ENCODE measurements at regions not wholly inside any gene's neighbourhood (a gene's known extent, or its start where the extent isn't known, plus 50 kb on each side); places are given as distances from the start of the nearest gene placed in this dataset.

GRCh38 chr4:79653871-79654270 is 245.8 kb upstream of the GK2 start:
- FAIRE-seq (no peak), DNase-seq (ENCODE audit: insufficient read length, low spot score) (no peak)
- TF ChIP-seq TAF1 (IDR thresholded peaks at IDR 0.05; ENCODE audit: low read depth, low read length) (no peak), POLR2AphosphoS5 (IDR thresholded peaks at IDR 0.05; ENCODE audit: low read depth, low read length) (no peak), PAX5 (IDR thresholded peaks at IDR 0.05; ENCODE audit: insufficient read depth, low read length, severe bottlenecking) (no peak), POU2F2 (IDR thresholded peaks at IDR 0.05; ENCODE audit: low read depth, low read length) (no peak), POLR2A (IDR thresholded peaks at IDR 0.05; ENCODE audit: low read depth, low read length) (no peak), SPI1 (IDR thresholded peaks at IDR 0.05; ENCODE audit: low read depth, low read length) (no peak)

GRCh38 chr4:79652738-79653137 is 244.7 kb upstream of the GK2 start:
- FAIRE-seq, result no peak
- no peak for DNase-seq (ENCODE audit: insufficient read length, low spot score)
- no peak for TF ChIP-seq TAF1 (IDR thresholded peaks at IDR 0.05; ENCODE audit: low read depth, low read length)
- no peak for TF ChIP-seq PAX5 (IDR thresholded peaks at IDR 0.05; ENCODE audit: insufficient read depth, low read length, severe bottlenecking)
- TF ChIP-seq POLR2AphosphoS5 (IDR thresholded peaks at IDR 0.05; ENCODE audit: low read depth, low read length), result no peak
- TF ChIP-seq POU2F2 (IDR thresholded peaks at IDR 0.05; ENCODE audit: low read depth, low read length), result no peak
- no peak for TF ChIP-seq POLR2A (IDR thresholded peaks at IDR 0.05; ENCODE audit: low read depth, low read length)
- no peak for TF ChIP-seq SPI1 (IDR thresholded peaks at IDR 0.05; ENCODE audit: low read depth, low read length)

- no peak for TF ChIP-seq POLR2AphosphoS5 (IDR thresholded peaks at IDR 0.05; ENCODE audit: low read depth, low read length)
- TF ChIP-seq POU2F2 (IDR thresholded peaks at IDR 0.05; ENCODE audit: low read depth, low read length), result no peak
- TF ChIP-seq POLR2A (IDR thresholded peaks at IDR 0.05; ENCODE audit: low read depth, low read length), result no peak
- no peak for TF ChIP-seq TAF1 (IDR thresholded peaks at IDR 0.05; ENCODE audit: low read depth, low read length)
- TF ChIP-seq SPI1 (IDR thresholded peaks at IDR 0.05; ENCODE audit: low read depth, low read length), result no peak
- no peak for TF ChIP-seq PAX5 (IDR thresholded peaks at IDR 0.05; ENCODE audit: insufficient read depth, low read length, severe bottlenecking)
- no peak for DNase-seq (ENCODE audit: insufficient read length, low spot score)
- FAIRE-seq, result no peak
These were observed 244.2 kb upstream of the GK2 start for GRCh38 chr4:79652232-79652631.

GRCh38 chr4:79651456-79651855 is 243.4 kb upstream of the GK2 start:
- DNase-seq (ENCODE audit: insufficient read length, low spot score) (no peak), FAIRE-seq (no peak)
- TF ChIP-seq POLR2A (IDR thresholded peaks at IDR 0.05; ENCODE audit: low read depth, low read length) (no peak), PAX5 (IDR thresholded peaks at IDR 0.05; ENCODE audit: insufficient read depth, low read length, severe bottlenecking) (no peak), POLR2AphosphoS5 (IDR thresholded peaks at IDR 0.05; ENCODE audit: low read depth, low read length) (no peak), POU2F2 (IDR thresholded peaks at IDR 0.05; ENCODE audit: low read depth, low read length) (no peak), TAF1 (IDR thresholded peaks at IDR 0.05; ENCODE audit: low read depth, low read length) (no peak), SPI1 (IDR thresholded peaks at IDR 0.05; ENCODE audit: low read depth, low read length) (no peak)

- no peak for FAIRE-seq
- TF ChIP-seq POU2F2 (IDR thresholded peaks at IDR 0.05; ENCODE audit: low read depth, low read length) (no peak), SPI1 (IDR thresholded peaks at IDR 0.05; ENCODE audit: low read depth, low read length) (no peak), POLR2AphosphoS5 (IDR thresholded peaks at IDR 0.05; ENCODE audit: low read depth, low read length) (no peak), PAX5 (IDR thresholded peaks at IDR 0.05; ENCODE audit: insufficient read depth, low read length, severe bottlenecking) (no peak), TAF1 (IDR thresholded peaks at IDR 0.05; ENCODE audit: low read depth, low read length) (no peak), POLR2A (IDR thresholded peaks at IDR 0.05; ENCODE audit: low read depth, low read length) (no peak)
- no peak for DNase-seq (ENCODE audit: insufficient read length, low spot score)
These were observed 242.9 kb upstream of the GK2 start for GRCh38 chr4:79650794-79651431.

GRCh38 chr4:79650217-79650616 is 242.2 kb upstream of the GK2 start:
- DNase-seq (ENCODE audit: insufficient read length, low spot score) (no peak), FAIRE-seq (no peak)
- TF ChIP-seq SPI1 (IDR thresholded peaks at IDR 0.05; ENCODE audit: low read depth, low read length) (no peak), POLR2A (IDR thresholded peaks at IDR 0.05; ENCODE audit: low read depth, low read length) (no peak), PAX5 (IDR thresholded peaks at IDR 0.05; ENCODE audit: insufficient read depth, low read length, severe bottlenecking) (no peak), POU2F2 (IDR thresholded peaks at IDR 0.05; ENCODE audit: low read depth, low read length) (no peak), POLR2AphosphoS5 (IDR thresholded peaks at IDR 0.05; ENCODE audit: low read depth, low read length) (no peak), TAF1 (IDR thresholded peaks at IDR 0.05; ENCODE audit: low read depth, low read length) (no peak)

GRCh38 chr4:79645942-79646341 is 237.9 kb upstream of the GK2 start:
- FAIRE-seq, result no peak
- no peak for TF ChIP-seq POU2F2 (IDR thresholded peaks at IDR 0.05; ENCODE audit: low read depth, low read length)
- TF ChIP-seq POLR2A (IDR thresholded peaks at IDR 0.05; ENCODE audit: low read depth, low read length), result no peak
- TF ChIP-seq PAX5 (IDR thresholded peaks at IDR 0.05; ENCODE audit: insufficient read depth, low read length, severe bottlenecking), result no peak
- no peak for TF ChIP-seq POLR2AphosphoS5 (IDR thresholded peaks at IDR 0.05; ENCODE audit: low read depth, low read length)
- no peak for TF ChIP-seq SPI1 (IDR thresholded peaks at IDR 0.05; ENCODE audit: low read depth, low read length)
- no peak for TF ChIP-seq TAF1 (IDR thresholded peaks at IDR 0.05; ENCODE audit: low read depth, low read length)

GRCh38 chr4:79638735-79639134 is 230.7 kb upstream of the GK2 start:
- FAIRE-seq, result no peak
- TF ChIP-seq POLR2A (IDR thresholded peaks at IDR 0.05; ENCODE audit: low read depth, low read length) (no peak), POU2F2 (IDR thresholded peaks at IDR 0.05; ENCODE audit: low read depth, low read length) (no peak), PAX5 (IDR thresholded peaks at IDR 0.05; ENCODE audit: insufficient read depth, low read length, severe bottlenecking) (no peak), TAF1 (IDR thresholded peaks at IDR 0.05; ENCODE audit: low read depth, low read length) (no peak), POLR2AphosphoS5 (IDR thresholded peaks at IDR 0.05; ENCODE audit: low read depth, low read length) (no peak), SPI1 (IDR thresholded peaks at IDR 0.05; ENCODE audit: low read depth, low read length) (no peak)
- no peak for DNase-seq (ENCODE audit: insufficient read length, low spot score)

More at GRCh38 chr4:79645942-79646341, 237.9 kb upstream of the GK2 start:
- DNase-seq (ENCODE audit: insufficient read length, low spot score), result no peak

GRCh38 chr4:79636991-79637390 is 229.0 kb upstream of the GK2 start:
- FAIRE-seq (no peak), DNase-seq (ENCODE audit: insufficient read length, low spot score) (no peak)
- no peak for TF ChIP-seq SPI1 (IDR thresholded peaks at IDR 0.05; ENCODE audit: low read depth, low read length)
- TF ChIP-seq POLR2A (IDR thresholded peaks at IDR 0.05; ENCODE audit: low read depth, low read length), result no peak
- no peak for TF ChIP-seq TAF1 (IDR thresholded peaks at IDR 0.05; ENCODE audit: low read depth, low read length)
- no peak for TF ChIP-seq PAX5 (IDR thresholded peaks at IDR 0.05; ENCODE audit: insufficient read depth, low read length, severe bottlenecking)
- no peak for TF ChIP-seq POU2F2 (IDR thresholded peaks at IDR 0.05; ENCODE audit: low read depth, low read length)
- TF ChIP-seq POLR2AphosphoS5 (IDR thresholded peaks at IDR 0.05; ENCODE audit: low read depth, low read length), result no peak
